Right atrium auricular region (tissue), 2 donors: ENCODE measurements at regions not wholly inside any gene's neighbourhood (a gene's known extent, or its start where the extent isn't known, plus 50 kb on each side); places are given as distances from the start of the nearest gene placed in this dataset.

ENCODE experiments used
- DNase-seq: peaks from one replicate; pipeline ENCODE4 v3.0.0-alpha.2; 2019; ENCODE audit warnings: low spot score
- H3K27ac ChIP-seq, 2 donors: fragments of 200-600 bp; sonication (generic); 1 replicate in 1 of 2; 2 replicates in 1 of 2; pipeline ENCODE4 v1.5.1; 2016 to 2019
- H3K27me3 ChIP-seq, 2 donors: fragments of 200-600 bp; sonication (generic); one replicate each; pipeline versions ENCODE4 v1.5.1 to v1.6.0; 2017 to 2019
- H3K36me3 ChIP-seq: fragments of 200-600 bp; sonication (generic); one replicate; pipeline ENCODE4 v1.5.1; 2016
- H3K4me1 ChIP-seq, 2 donors: fragments of 200-600 bp; sonication (generic); one replicate each; pipeline versions ENCODE4 v1.5.1 to v1.6.0; 2017 to 2019
- H3K4me3 ChIP-seq, 2 donors: fragments of 200-600 bp; sonication (generic); 1 replicate in 1 of 2; 2 replicates in 1 of 2; pipeline ENCODE4 v1.5.1; 2017 to 2019; ENCODE audit warnings: mild to moderate bottlenecking in 1 of 2, moderate library complexity in 1 of 2
- H3K9me3 ChIP-seq, 2 donors: fragments of 200-600 bp; sonication (generic); one replicate each; pipeline ENCODE4 v1.5.1; 2019
- TF ChIP-seq, protein P1 (sequence below), 2 donors: fragments of 200-600 bp; sonication (generic); IDR thresholded peaks; one replicate each; pipeline ENCODE4 v1.5.1; 2019; ENCODE audit warnings: antibody characterized with exemption in 2 of 2

DNA sequence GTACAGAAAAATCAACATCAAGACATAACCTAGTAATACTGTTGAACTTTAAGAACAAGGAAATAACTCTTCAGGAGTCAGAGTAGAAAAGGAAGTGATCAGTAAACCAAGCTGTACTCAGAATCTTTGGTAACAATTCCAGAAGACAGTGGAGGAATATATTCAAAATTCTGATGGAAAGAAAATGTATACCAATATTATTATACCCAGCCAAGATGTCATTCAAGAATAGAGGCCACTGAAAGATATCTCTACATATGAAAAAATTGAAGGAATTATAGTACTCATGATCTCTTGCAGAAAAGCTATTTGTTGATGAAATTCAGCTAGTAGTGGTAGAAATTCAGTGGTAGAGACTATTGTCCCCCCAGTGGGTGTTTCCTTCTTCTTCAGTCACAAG, 182.6 kb upstream of the ZMIZ1 start:
- Histone ChIP-seq H3K27ac (no peak overlapping the region), H3K9me3 (peaks cover 0 to 19% of the 10 kb centered on the region in 2 donors), H3K4me1 (no peaks in the 10 kb centered on the region), H3K36me3 (no peaks in the 10 kb centered on the region), H3K4me3 (no peak overlapping the region), H3K27me3 (no peaks in the 10 kb centered on the region)
- TF ChIP-seq, protein P1, sequence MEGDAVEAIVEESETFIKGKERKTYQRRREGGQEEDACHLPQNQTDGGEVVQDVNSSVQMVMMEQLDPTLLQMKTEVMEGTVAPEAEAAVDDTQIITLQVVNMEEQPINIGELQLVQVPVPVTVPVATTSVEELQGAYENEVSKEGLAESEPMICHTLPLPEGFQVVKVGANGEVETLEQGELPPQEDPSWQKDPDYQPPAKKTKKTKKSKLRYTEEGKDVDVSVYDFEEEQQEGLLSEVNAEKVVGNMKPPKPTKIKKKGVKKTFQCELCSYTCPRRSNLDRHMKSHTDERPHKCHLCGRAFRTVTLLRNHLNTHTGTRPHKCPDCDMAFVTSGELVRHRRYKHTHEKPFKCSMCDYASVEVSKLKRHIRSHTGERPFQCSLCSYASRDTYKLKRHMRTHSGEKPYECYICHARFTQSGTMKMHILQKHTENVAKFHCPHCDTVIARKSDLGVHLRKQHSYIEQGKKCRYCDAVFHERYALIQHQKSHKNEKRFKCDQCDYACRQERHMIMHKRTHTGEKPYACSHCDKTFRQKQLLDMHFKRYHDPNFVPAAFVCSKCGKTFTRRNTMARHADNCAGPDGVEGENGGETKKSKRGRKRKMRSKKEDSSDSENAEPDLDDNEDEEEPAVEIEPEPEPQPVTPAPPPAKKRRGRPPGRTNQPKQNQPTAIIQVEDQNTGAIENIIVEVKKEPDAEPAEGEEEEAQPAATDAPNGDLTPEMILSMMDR (IDR thresholded peaks at IDR 0.05), result no peak
- no peak for DNase-seq

DNA sequence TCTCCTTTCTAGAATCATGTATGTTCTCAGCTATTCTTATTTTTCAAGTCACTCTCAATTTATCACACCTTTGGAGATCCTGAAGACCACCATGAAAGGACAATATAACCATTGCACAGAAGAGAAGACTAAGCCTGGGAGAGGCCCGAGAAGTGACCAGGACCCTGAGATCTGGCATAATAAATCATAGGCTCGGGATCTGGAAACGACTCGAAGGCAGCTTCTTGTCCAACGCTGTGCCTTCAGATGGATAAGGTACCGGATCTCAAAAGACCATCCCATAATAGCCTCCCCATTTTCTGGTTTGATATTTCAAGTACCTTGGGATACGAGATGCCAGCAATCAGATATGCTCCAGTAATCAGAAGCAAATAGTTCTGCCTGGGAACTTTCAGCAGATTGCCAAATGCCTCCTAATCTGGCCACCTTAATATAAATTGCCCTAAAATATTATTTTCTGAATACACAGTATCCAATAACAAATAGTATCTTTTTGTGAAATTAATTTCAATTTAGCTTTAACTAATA, 179.2 kb upstream of the ZMIZ1 start:
- Histone ChIP-seq H3K9me3 (peaks cover 0 to 16% of the 10 kb centered on the region in 2 donors), H3K4me1 (no peaks in the 10 kb centered on the region), H3K4me3 (no peak overlapping the region), H3K36me3 (no peaks in the 10 kb centered on the region), H3K27me3 (no peaks in the 10 kb centered on the region), H3K27ac (no peak overlapping the region)
- no peak for DNase-seq
- TF ChIP-seq, protein P1 (IDR thresholded peaks at IDR 0.05), result no peak

DNA sequence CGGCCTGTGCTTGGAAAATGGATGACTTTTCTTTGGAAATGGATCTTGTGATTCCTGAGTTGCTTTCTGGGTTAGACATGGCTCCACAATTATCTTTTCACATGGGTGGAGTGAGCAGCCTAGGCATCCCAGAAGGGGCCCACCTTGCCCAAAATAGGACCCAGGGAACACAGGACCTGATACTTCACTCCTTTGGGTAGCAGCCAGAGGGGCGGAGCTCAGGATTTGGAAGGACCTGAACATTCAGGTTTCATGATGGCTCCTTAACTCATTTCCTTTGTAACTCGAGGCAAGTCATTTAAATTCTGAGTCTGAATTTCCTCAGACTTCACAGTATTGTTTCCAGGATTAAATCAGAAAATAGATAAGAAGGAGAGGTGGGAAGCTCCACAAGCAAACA, 178.3 kb upstream of the ZMIZ1 start:
- no peaks in the 10 kb centered on the region for H3K36me3 ChIP-seq
- no peaks in the 10 kb centered on the region for H3K4me1 ChIP-seq
- peak; percentile 38 for DNase-seq
- no peaks in the 10 kb centered on the region for H3K27me3 ChIP-seq
- H3K9me3 ChIP-seq, result peaks cover 0 to 16% of the 10 kb centered on the region in 2 donors
- TF ChIP-seq, protein P1 (IDR thresholded peaks at IDR 0.05), result no peak
- no peak overlapping the region for H3K4me3 ChIP-seq
- no peak overlapping the region for H3K27ac ChIP-seq

DNA sequence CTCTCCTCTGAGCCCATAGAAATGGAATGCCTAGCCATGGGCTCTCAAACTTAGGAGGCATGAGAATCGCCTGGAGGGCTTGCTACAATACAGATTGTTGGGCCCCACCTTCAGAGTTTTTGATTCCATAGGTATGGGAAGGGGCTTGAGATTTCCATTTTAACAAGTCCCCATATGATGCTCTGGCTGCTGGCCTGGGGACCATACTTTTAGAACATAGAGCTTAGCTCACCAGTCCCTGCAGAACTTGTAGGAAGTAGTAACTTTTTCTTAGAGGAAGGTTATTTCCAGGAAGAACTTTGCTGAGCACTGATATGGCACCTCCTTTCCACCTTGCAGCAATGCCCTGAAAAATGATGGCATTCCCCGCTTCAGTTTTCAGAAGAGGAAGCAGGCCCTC, 177.0 kb upstream of the ZMIZ1 start:
- TF ChIP-seq, protein P1 (IDR thresholded peaks at IDR 0.05), result no peak
- DNase-seq, result peak; percentile 30
- H3K27ac ChIP-seq, result no peak overlapping the region
- no peaks in the 10 kb centered on the region for H3K27me3 ChIP-seq
- no peaks in the 10 kb centered on the region for H3K4me1 ChIP-seq
- no peaks in the 10 kb centered on the region for H3K36me3 ChIP-seq
- H3K4me3 ChIP-seq, result no peak overlapping the region
- peaks cover 0 to 3% of the 10 kb centered on the region in 2 donors for H3K9me3 ChIP-seq

DNA sequence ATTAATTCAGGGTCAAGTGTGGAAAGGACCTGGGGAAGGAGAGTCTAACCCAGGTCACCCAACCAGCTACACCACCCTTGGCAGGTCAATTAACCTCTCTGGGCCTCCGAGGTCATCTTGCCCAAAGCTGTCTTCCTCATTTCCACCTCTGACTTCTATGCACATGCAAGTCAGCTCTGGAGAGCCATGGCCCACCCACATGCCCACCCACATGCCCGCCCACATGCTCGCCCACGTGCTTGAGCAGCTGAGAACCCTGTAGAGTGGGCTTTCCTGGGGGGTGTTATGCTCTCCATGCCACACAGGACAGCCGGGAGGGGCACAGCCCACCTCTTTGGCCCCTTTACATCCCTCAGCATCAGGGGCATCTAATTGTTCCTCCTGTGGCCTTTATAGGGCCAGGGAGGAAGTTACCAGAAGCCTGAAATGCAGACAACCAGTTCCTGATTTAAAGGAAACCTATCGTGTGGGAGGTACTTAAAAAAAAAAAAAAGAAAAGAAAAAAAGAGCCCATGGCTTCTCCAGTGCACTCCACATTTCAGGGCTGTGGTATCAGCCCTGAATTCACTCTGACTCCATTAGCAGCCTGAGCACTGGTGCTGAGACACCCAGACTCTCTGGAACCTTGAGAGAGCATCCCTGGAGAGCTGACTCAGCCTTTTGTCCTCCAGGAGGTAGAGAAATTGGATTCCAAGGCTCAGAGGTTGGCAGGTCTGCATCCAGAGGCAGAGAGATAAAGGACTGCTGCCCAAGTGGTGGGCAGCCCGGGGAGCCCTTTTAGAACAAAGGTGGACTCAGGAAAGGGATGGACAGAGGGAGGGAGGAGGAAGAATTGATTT, 176.2 kb upstream of the ZMIZ1 start:
- TF ChIP-seq, protein P1 (IDR thresholded peaks at IDR 0.05), result no peak
- H3K4me1 ChIP-seq, result no peaks in the 10 kb centered on the region
- no peaks in the 10 kb centered on the region for H3K27me3 ChIP-seq
- no peaks in the 10 kb centered on the region for H3K36me3 ChIP-seq
- H3K9me3 ChIP-seq, result no peaks in the 10 kb centered on the region
- H3K27ac ChIP-seq, result no peak overlapping the region
- DNase-seq, result peak; percentile 21
- no peak overlapping the region for H3K4me3 ChIP-seq
